Nephron (organoid): ENCODE measurements at regions not wholly inside any gene's neighbourhood (a gene's known extent, or its start where the extent isn't known, plus 50 kb on each side); places are given as distances from the start of the nearest gene placed in this dataset.
A peak's percentile ranks its signal among the peaks of the same experiment; 100 is the strongest.
"Not testable (repeated sequence)": the region's sequence is repeated elsewhere in the genome, so short reads cannot be mapped to it uniquely, and the experiment has no call there.

Experiments used
- H3K27ac Mint-ChIP-seq, 3 experiments: 2 replicates each; pipeline ENCODE4 v1.8.0; 2020; ENCODE audit warnings: mixed read lengths in 3 of 3, mild to moderate bottlenecking in 2 of 3, moderate library complexity in 1 of 3
- H3K27me3 Mint-ChIP-seq: 2 replicates; pipeline ENCODE4 v1.8.0; 2021; ENCODE audit warnings: low read depth, mild to moderate bottlenecking, moderate library complexity, mixed read lengths
- H3K36me3 Mint-ChIP-seq: 2 replicates; pipeline ENCODE4 v1.8.0; 2020; ENCODE audit warnings: low read depth, mixed read lengths
- H3K4me1 Mint-ChIP-seq: 2 replicates; pipeline ENCODE4 v1.8.0; 2020; ENCODE audit warnings: mixed read lengths
- H3K4me3 Mint-ChIP-seq, 3 experiments: 2 replicates each; pipeline ENCODE4 v1.8.0; 2020; ENCODE audit warnings: mild to moderate bottlenecking in 3 of 3, mixed read lengths in 3 of 3, moderate library complexity in 2 of 3
- H3K9me3 Mint-ChIP-seq: 2 replicates; pipeline ENCODE4 v1.8.0; 2020; ENCODE audit warnings: mixed read lengths
- TF ChIP-seq, protein P1 (sequence below), 3 experiments: fragments of 200-600 bp; sonication (generic); IDR thresholded peaks; one replicate each; pipeline ENCODE4 v1.5.0; 2021; ENCODE audit warnings: antibody characterized with exemption in 3 of 3; ENCODE audit not compliant: unreplicated experiment in 3 of 3

DNA sequence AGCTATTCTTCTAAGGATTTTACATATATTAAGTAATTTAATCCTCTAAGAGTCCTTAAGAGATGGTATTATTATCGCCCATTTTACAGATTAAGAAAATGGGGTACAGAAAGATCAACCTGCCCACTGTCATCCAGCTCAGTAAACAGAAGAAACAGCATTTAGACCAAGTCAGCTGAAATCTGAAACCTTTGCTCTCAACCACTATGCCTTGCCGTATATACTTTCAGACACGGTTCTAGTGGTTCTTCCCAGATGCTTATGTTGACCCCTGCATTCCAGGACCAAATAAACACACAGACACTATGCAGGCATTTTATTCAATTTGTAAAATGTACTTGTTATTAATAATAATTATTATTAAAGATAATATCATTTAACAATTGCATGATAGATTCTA, 854.8 kb downstream of the KCNJ2 start:
- Mint-ChIP-seq H3K9me3 (no peaks in the 10 kb centered on the region), H3K27me3 (peaks cover 8% of the 10 kb centered on the region), H3K4me1 (no peaks in the 10 kb centered on the region), H3K27ac (no peak overlapping the region), H3K36me3 (no peaks in the 10 kb centered on the region), H3K4me3 (no peak overlapping the region)
- TF ChIP-seq, protein P1, sequence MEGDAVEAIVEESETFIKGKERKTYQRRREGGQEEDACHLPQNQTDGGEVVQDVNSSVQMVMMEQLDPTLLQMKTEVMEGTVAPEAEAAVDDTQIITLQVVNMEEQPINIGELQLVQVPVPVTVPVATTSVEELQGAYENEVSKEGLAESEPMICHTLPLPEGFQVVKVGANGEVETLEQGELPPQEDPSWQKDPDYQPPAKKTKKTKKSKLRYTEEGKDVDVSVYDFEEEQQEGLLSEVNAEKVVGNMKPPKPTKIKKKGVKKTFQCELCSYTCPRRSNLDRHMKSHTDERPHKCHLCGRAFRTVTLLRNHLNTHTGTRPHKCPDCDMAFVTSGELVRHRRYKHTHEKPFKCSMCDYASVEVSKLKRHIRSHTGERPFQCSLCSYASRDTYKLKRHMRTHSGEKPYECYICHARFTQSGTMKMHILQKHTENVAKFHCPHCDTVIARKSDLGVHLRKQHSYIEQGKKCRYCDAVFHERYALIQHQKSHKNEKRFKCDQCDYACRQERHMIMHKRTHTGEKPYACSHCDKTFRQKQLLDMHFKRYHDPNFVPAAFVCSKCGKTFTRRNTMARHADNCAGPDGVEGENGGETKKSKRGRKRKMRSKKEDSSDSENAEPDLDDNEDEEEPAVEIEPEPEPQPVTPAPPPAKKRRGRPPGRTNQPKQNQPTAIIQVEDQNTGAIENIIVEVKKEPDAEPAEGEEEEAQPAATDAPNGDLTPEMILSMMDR (IDR thresholded peaks at IDR 0.05; ENCODE audit: unreplicated experiment in 3 of 3): no peak

DNA sequence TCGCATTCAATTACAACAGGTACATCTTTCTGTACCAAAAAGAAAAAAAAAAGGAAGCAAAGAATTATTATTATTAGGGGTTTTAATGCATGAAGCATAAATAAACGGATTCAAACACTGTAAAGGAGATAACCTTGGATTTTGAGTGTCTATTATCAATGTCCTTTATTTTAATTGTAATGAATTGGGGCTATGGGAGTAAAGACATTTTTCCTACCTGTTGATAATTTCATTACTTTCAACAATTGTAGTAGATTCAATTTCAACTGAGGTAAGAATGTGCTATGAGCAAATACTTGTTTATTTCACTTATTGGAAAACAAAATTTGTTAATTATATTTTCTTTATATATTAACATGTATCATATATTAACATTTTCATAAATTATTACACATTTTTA, 855.6 kb downstream of the KCNJ2 start:
- Mint-ChIP-seq H3K27me3 (peaks cover 12% of the 10 kb centered on the region), H3K9me3 (no peaks in the 10 kb centered on the region), H3K4me1 (no peaks in the 10 kb centered on the region), H3K36me3 (no peaks in the 10 kb centered on the region), H3K27ac (no peak overlapping the region), H3K4me3 (no peak overlapping the region)
- TF ChIP-seq, protein P1 (IDR thresholded peaks at IDR 0.05; ENCODE audit: unreplicated experiment in 3 of 3): no peak

DNA sequence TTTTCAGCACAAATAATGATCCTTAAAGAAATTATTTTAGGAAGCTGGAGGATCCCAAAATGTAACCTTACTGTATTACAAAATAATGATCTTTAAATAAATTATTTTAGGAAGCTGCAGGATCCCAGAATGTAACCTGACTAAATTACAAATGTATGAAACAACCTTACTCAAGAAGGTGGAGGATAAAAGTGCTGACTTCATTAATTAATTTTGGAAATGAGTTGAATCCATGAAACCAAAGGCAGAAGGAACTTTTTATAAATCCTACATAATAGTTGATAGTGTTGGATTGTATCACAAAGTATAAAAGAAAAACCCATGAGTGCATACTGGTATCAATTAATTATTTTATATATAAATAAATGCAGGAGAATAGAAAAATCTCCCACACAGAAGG, 859.9 kb downstream of the KCNJ2 start:
- H3K27ac Mint-ChIP-seq: no peak overlapping the region
- TF ChIP-seq, protein P1 (IDR thresholded peaks at IDR 0.05; ENCODE audit: unreplicated experiment in 3 of 3): no peak
- no peak overlapping the region for H3K4me3 Mint-ChIP-seq
- H3K36me3 Mint-ChIP-seq: no peaks in the 10 kb centered on the region
- H3K27me3 Mint-ChIP-seq: peaks cover 20% of the 10 kb centered on the region
- H3K4me1 Mint-ChIP-seq: no peaks in the 10 kb centered on the region
- H3K9me3 Mint-ChIP-seq: no peaks in the 10 kb centered on the region

DNA sequence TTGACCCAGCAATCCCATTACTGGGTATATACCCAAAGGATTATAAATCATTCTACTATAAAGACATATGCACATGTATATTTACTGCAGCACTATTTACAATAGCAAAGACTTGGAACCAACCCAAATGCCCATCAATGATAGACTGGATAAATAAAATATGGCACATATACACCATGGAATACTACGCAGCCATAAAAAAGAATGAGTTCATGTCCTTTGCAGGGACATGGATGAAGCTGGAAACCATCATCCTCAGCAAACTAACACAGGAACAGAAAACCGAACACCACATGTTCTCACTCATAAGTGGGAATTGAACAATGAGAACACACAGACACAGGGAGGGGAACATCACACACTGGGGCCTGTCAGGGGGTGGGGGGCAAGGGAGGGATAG, 862.0 kb downstream of the KCNJ2 start:
- H3K27ac Mint-ChIP-seq, H3K9me3 Mint-ChIP-seq, H3K4me1 Mint-ChIP-seq, H3K4me3 Mint-ChIP-seq, H3K36me3 Mint-ChIP-seq: not testable (repeated sequence)
- peaks cover 16% of the 10 kb centered on the region for H3K27me3 Mint-ChIP-seq

DNA sequence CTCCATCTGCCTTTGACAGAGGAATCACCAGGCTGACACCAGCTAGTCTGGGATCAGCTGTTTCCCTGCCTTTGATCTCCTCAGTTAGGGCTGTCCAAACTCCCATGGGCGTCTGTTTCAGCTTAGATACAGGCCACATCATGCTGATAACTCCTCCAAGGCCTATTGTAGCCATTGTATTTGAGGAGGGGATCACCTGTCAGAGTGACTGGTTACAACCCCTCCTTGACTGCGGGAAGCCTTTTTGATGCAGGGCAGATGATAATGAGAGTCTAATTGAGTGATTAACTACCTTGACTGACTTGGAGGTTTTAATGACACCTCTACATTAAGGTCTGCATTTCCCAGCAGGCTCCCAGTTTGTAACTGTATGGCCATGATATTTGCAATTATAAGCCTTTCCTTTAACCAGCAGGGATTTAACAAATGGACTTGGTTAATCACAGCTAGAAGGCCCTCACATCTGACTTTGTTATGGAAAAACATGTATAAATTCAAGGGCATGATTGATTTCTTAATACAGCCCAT, 863.5 kb downstream of the KCNJ2 start:
- no peak overlapping the region for H3K4me3 Mint-ChIP-seq
- H3K4me1 Mint-ChIP-seq: no peaks in the 10 kb centered on the region
- peak overlapping the region in 1 of 3 experiments; percentile 37 for H3K27ac Mint-ChIP-seq
- TF ChIP-seq, protein P1 (IDR thresholded peaks at IDR 0.05; ENCODE audit: unreplicated experiment in 3 of 3): no peak
- no peaks in the 10 kb centered on the region for H3K36me3 Mint-ChIP-seq
- H3K27me3 Mint-ChIP-seq: peaks cover 15% of the 10 kb centered on the region
- H3K9me3 Mint-ChIP-seq: no peaks in the 10 kb centered on the region

DNA sequence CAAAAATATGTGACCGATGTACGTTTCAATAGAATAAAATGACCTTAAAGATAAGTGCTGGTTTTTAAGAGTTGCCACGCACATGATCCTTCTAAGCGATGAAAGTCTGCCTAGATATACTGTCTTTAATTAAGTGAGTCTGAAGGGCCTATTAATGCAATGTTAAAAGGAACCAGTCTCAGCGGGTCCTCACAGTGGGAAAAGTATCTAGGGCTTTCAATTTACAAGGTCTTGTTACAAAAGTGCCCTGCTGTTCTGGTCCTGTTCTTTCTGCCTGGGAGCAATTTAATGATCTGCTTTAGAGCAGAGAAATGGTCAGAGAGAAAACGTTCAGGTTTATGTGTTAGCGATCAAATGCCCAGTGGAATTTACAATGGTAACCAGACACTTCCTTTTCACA, 864.0 kb downstream of the KCNJ2 start:
- peak overlapping the region in 1 of 3 experiments; percentile 37 for H3K27ac Mint-ChIP-seq
- H3K36me3 Mint-ChIP-seq: no peaks in the 10 kb centered on the region
- TF ChIP-seq, protein P1 (IDR thresholded peaks at IDR 0.05; ENCODE audit: unreplicated experiment in 3 of 3): no peak
- H3K9me3 Mint-ChIP-seq: no peaks in the 10 kb centered on the region
- H3K27me3 Mint-ChIP-seq: peaks cover 12% of the 10 kb centered on the region
- H3K4me3 Mint-ChIP-seq: no peak overlapping the region
- H3K4me1 Mint-ChIP-seq: no peaks in the 10 kb centered on the region
